HG02973 (cell line): ENCODE measurements at regions not wholly inside any gene's neighbourhood (a gene's known extent, or its start where the extent isn't known, plus 50 kb on each side); places are given as distances from the start of the nearest gene placed in this dataset.
"Not testable (repeated sequence)": the region's sequence is repeated elsewhere in the genome, so short reads cannot be mapped to it uniquely, and the experiment has no call there.

Source experiments
- ATAC-seq: cut with Tn5 transposase; IDR thresholded peaks from one replicate; pipeline ENCODE4 v1.9.1; 2021; ENCODE audit warnings: moderate library complexity; ENCODE audit not compliant: unreplicated experiment

DNA sequence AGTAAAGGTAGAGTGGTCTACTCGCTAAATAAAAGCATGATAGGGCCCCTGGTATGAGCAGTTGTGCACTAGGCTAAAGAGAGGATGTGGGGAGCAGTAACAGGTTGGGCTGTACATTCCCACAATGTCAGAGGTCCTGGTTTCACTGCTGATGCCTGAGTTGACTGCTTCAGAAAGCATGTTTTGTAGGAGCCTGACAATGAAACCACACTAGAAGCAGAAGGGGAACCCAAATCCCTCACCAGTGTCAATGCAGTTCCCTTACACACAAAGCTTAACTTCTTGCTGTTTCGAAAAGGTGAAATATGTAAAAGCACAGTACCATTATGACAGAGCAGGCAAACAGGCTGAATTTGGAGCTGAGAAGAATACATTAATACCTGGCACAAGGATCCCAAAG, 291.7 kb upstream of the KYNU start:
- ATAC-seq, result peak; percentile 83

DNA sequence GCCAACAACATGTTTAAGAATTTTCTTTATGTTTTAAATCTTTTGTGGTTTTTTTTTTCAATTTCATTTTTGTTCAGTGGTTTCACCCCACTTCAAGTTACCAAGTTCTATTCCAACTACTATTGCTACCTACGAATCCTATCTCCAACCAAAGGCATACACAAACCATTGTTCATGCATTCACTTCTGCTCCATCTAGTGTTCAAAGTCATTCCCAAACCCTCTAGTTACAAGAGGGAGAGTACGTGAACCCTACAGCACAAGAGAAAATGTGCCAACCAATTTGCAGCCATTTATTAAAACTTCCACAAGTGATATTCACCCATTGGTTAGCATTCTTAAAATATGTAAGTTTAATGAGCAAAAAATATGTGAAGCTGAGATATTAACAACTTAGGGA, 295.1 kb upstream of the KYNU start:
- no peak for ATAC-seq

GRCh38 chr2:142581491-142581890, 296.0 kb upstream of the KYNU start:
- ATAC-seq, result no peak

- no peak for ATAC-seq
Measured at GRCh38 chr2:142580691-142581090, 296.8 kb upstream of the KYNU start.

- ATAC-seq, result no peak
Measured at GRCh38 chr2:142575561-142575960, 301.9 kb upstream of the KYNU start.

DNA sequence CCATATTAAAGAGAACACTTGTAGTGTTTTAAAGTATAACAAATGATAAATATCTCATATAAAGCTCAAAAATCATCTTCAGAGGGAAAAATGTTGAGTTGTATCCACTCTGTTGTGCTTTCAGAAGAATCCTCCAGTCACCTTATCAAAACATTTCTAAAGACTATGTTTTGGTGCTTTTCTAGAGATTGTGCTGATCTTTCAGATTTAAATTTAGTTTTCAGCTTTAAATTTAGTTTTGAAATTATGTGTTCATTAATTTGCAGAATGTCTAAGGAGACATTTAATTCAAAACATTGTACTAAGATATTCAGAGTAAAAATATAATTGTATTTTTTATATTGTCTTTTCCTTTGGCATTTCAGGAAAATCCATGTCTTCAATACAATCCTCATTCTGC, 303.1 kb upstream of the KYNU start:
- no peak for ATAC-seq

- ATAC-seq, result no peak
Measured at GRCh38 chr2:142572346-142573132, 304.9 kb upstream of the KYNU start.

- no peak for ATAC-seq
Measured at GRCh38 chr2:142571934-142572333, 305.5 kb upstream of the KYNU start.

GRCh38 chr2:142562900-142563299, 314.6 kb upstream of the KYNU start:
- ATAC-seq, result no peak

- ATAC-seq, result no peak
Measured at GRCh38 chr2:142561656-142562055, 315.8 kb upstream of the KYNU start.

GRCh38 chr2:142557391-142557790, 320.1 kb upstream of the KYNU start:
- no peak for ATAC-seq

- ATAC-seq, result not testable (repeated sequence)
Measured at GRCh38 chr2:142545999-142546398, 331.5 kb upstream of the KYNU start.

GRCh38 chr2:142545036-142545435, 332.4 kb upstream of the KYNU start:
- ATAC-seq, result no peak

- ATAC-seq, result no peak
Measured at GRCh38 chr2:142544173-142544572, 333.3 kb upstream of the KYNU start.

DNA sequence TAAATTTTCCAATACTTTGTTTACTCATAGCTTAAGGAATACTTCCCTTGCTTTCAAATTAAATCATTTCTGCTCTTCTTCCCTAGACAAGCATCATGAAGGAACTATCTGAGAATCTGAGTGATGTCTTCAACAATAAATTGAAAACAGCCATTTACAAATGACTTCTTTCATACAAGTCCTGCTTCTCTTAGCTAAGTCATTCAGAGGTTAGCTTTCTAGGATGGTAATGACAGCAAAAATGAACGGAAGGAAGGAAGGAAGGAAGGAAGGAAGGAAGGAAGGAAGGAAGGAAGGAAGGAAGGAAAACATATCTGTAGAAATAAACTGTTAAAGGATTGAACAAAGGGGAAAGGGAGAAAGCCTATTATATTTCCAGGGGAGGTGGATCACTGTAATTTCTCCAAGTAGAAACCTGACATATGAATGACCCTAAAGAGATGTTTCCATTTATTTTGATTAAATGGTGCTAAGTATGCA, 335.0 kb upstream of the KYNU start:
- no peak for ATAC-seq

DNA sequence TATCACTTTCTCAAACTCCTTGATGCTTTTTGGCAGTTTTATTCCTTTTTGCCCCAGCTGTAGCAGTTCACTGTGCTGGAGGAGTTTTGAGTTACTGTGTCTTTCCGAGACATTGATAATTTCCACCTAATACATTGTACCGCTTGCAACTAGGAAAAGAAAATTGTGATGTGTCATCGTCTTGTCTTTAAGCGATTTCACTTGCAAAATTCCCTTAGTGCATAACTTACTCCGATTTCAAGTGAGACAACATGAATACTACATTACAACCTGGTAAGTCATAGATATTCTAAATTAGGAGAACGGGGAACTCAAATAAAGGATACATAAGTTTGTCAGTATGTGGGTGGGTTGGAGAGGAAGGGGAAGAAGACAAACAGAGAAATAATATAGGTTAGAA, 340.5 kb upstream of the KYNU start:
- ATAC-seq, result no peak

DNA sequence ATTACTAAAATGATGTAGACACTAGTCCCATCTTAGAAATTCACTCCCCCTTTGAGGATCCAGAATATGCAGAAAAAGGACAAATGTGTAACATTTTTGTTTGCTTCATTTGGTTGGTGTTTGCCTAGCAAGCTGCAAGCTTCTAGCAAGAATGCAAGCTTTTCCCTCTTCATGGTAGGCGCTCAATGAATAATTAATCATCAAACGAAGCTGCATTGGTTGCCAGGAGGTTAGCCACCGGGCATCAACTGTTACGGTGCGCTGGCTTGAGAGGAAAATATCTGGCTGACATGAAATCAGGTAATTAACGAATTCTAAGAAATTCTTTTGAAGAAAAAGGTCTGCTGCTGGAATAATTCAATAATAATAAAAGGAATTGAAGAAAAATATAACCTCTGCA, 341.0 kb upstream of the KYNU start:
- no peak for ATAC-seq

GRCh38 chr2:142535311-142535710, 342.2 kb upstream of the KYNU start:
- no peak for ATAC-seq

- ATAC-seq, result no peak
Measured at GRCh38 chr2:142533177-142533576, 344.3 kb upstream of the KYNU start.

DNA sequence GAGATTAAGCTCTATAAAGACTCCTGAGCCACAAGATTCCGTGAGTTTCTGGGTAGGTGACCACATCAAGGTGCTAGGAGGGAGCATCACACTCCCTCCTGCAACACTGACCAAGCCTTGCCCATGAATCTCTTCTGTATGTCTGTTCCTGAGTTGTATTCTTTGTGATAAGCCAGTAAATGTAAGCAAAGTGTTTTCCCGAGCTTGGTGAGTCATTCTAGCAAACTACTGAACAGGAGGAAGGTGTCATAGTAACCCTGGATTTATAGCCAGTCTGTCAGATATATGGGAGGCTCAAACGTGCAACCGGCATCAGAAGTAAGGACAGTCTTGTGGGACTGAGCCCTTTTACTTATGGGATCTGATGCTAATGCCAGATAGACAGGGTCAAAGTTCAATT, 346.1 kb upstream of the KYNU start:
- no peak for ATAC-seq

DNA sequence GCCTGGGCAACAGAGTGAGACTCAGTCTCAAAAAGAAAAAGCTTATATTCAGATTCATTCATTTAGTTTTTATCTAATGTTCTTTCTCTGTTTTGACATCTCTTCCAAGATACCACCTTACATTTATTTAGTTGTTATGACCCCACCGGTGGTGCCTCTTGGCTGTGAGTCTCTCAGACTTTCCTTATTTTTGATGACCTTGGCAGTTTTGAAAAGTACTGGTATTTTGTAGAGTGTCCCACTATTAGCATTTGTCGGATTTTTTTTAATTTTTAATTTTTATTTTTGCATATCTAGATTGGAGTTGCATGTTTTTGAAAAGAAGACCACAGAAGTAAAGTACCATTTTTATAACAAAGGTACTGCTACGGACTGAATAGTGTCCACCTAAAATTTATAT, 351.7 kb upstream of the KYNU start:
- ATAC-seq, result no peak

DNA sequence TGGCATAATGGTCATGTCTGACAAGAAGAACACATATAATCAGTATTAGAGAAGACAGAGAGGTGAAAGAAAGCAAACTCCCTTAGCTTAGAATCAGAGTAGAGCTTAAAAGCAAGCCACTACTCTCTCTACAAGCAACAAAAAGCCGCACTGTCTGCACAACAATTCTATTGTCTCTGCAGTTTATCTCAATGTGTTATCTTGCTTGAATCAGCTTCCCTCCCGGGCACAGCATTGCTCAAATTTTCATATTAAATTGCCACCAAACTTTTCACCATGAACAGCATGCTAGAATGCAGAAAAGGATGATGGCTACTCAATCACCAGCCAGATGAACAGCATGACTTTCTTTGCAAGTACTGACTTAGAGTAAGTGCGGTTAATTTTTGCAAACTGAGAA, 356.0 kb upstream of the KYNU start:
- no peak for ATAC-seq

GRCh38 chr2:142515493-142515892, 362.0 kb upstream of the KYNU start:
- ATAC-seq, result no peak
